Heart right ventricle (tissue), 16 donors: ENCODE measurements at regions not wholly inside any gene's neighbourhood (a gene's known extent, or its start where the extent isn't known, plus 50 kb on each side); places are given as distances from the start of the nearest gene placed in this dataset.

Experiments
- ATAC-seq, 8 donors: fragments of 200-7000 bp; cut with Tn5 transposase; one replicate each; pipeline ENCODE4 v1.9.1; 2020; ENCODE audit warnings: mild to moderate bottlenecking in 8 of 8, moderate library complexity in 8 of 8, moderate number of reproducible peaks in 1 of 8
- DNase-seq, 2 donors: peaks; one replicate each; pipeline ENCODE4 v3.0.0-alpha.2; 2020
- H3K27ac ChIP-seq, 10 donors: fragments of 200-600 bp; sonication (generic) in 2 of 10; one replicate each; pipeline versions ENCODE4 v1.5.0 to v1.8.0; 2020 to 2022; ENCODE audit warnings: mild to moderate bottlenecking in 3 of 10
- H3K27me3 ChIP-seq, 7 donors: fragments of 200-600 bp; one replicate each; pipeline ENCODE4 v1.8.0; 2021 to 2022; ENCODE audit warnings: mild to moderate bottlenecking in 2 of 7
- H3K36me3 ChIP-seq, 9 donors: fragments of 200-600 bp; sonication (generic) in 1 of 9; one replicate each; pipeline versions ENCODE4 v1.5.0 to v1.8.0; 2020 to 2022; ENCODE audit warnings: mild to moderate bottlenecking in 2 of 9
- H3K4me1 ChIP-seq, 9 donors: fragments of 200-600 bp; sonication (generic) in 1 of 9; one replicate each; pipeline versions ENCODE4 v1.5.0 to v1.8.0; 2020 to 2022; ENCODE audit warnings: mild to moderate bottlenecking in 4 of 9
- H3K4me3 ChIP-seq, 10 donors: fragments of 200-600 bp; sonication (generic) in 2 of 10; one replicate each; pipeline versions ENCODE4 v1.5.0 to v1.8.0; 2020 to 2022; ENCODE audit warnings: mild to moderate bottlenecking in 7 of 10, moderate library complexity in 2 of 10
- H3K9me3 ChIP-seq, 11 donors: fragments of 200-600 bp in 10 of 11; sonication (generic) in 2 of 11; one replicate each; pipeline versions ENCODE4 v1.5.0 to v1.8.0; 2013 to 2022; ENCODE audit warnings: mild to moderate bottlenecking in 2 of 11, control low read depth in 1 of 11, moderate library complexity in 1 of 11
- CTCF ChIP-seq, 9 donors: fragments of 200-600 bp; sonication (generic) in 2 of 9; IDR thresholded peaks; one replicate each; pipeline versions ENCODE4 v1.5.0 to v1.8.0; 2021 to 2022; ENCODE audit warnings: antibody characterized with exemption in 9 of 9, mild to moderate bottlenecking in 5 of 9, moderate library complexity in 1 of 9
- WGBS, 2 donors: extraction: QIAGEN DNeasy Blood & Tissue Kit; methylation state at CpG; one replicate each; pipeline ENCODE4 v1.1.7; 2013; ENCODE audit warnings: inconsistent platforms in 1 of 2; 5-methylcytosine and 5-hydroxymethylcytosine counted together
- intact Hi-C, 10 donors: fragments of 100-400 bp; cut with DNase I; formaldehyde crosslinking; loops; one replicate each; pipeline versions ENCODE4 v1.11.1 to v1.14.2; 2022
- donor health status: Arrhythmogenic right ventricular cardiomyopathy.
- donor health status: ischemic (EF 13 %, LVEDD 7.1; RV severe dilation, severe dysfunction).
- donor health status: healthy with polysubstance abuse.
- donor health status: DM: no; HTN: yes; CAD: no.
- donor health status: DM: no; HTN: no; CAD: no.
- donor health status: ischemic (EF 25% LVEDD 6.9; RV normal size, moderate dysfunction).
- donor health status: ischemic (EF 25% LVEDD 5.7; RV mildly dilated, moderate dysfunction).
- donor health status: healthy.
- donor health status: DM: yes; HTN: yes; CAD: no.
- donor health status: Ischemic cardiomyopathy.
- donor health status: ischemic (EF 35%, LVEDD 5.7; RV mildly dilated, moderate dysfunction).
- donor health status: nonischemic (EF 11% LVEDD 7.7; RV severe dilation, severe dysfunction).
- donor health status: DM: yes; HTN: yes; CAD: no.
- donor health status: PGD.
- donor health status: ischemic (EF 29% LVEDD 5.4; RV normal size, mild dysfunction).
- donor health status: nonischemic (EF 23%, LVEDD 6.1; RV moderate dilation, normal function).

- peaks cover 0 to 1% (median 0%) of the 10 kb centered on the region in 11 donors for H3K9me3 ChIP-seq
- H3K4me3 ChIP-seq: no peak overlapping the region
- H3K36me3 ChIP-seq: no peaks in the 10 kb centered on the region
- no peak for DNase-seq
- no peaks in the 10 kb centered on the region for H3K27me3 ChIP-seq
- ATAC-seq: no peak
- H3K4me1 ChIP-seq: peaks cover 0 to 57% (median 16%) of the 10 kb centered on the region in 9 donors
- no peak overlapping the region for H3K27ac ChIP-seq
- intact Hi-C loops: loop anchor here in 1 of 10 donors (5.0 kb wide), 1 partner anchor 67 kb away; no protein-coding TSS in a partner anchor
- 84 to 88% methylated on average over 6 of the region's 6 CpGs for WGBS, 2 donors
- no peak for TF ChIP-seq CTCF (IDR thresholded peaks at IDR 0.05)
Observed at GRCh38 chr6:104640761-104641160, 219.0 kb downstream of the HACE1 start.

GRCh38 chr6:104640150-104640700, 219.5 kb downstream of the HACE1 start:
- H3K4me1 ChIP-seq: peaks cover 0 to 52% (median 16%) of the 10 kb centered on the region in 9 donors
- TF ChIP-seq CTCF (IDR thresholded peaks at IDR 0.05): no peak

GRCh38 chr6:104639668-104640067, 220.1 kb downstream of the HACE1 start:
- ATAC-seq (peak in 4 of 8 donors; percentile 46 to 59 (median 52)), DNase-seq (no peak)
- H3K4me1 ChIP-seq: peaks cover 0 to 46% (median 16%) of the 10 kb centered on the region in 9 donors
- no peak for TF ChIP-seq CTCF (IDR thresholded peaks at IDR 0.05)
- peak overlapping the region in 8 of 10 donors; percentile 10 to 71 (median 49) for H3K27ac ChIP-seq
- no peaks in the 10 kb centered on the region for H3K36me3 ChIP-seq
- no peak overlapping the region for H3K4me3 ChIP-seq
- intact Hi-C loops: loop anchor here in 3 of 10 donors (5.0 to 10.0 kb wide), 5 partner anchors 65 to 128 kb away; no protein-coding TSS in a partner anchor
- H3K27me3 ChIP-seq: no peaks in the 10 kb centered on the region
- peaks cover 0 to 11% (median 0%) of the 10 kb centered on the region in 11 donors for H3K9me3 ChIP-seq

More at GRCh38 chr6:104640150-104640700, 219.5 kb downstream of the HACE1 start:
- WGBS, 2 donors: 44% methylated on average over 5 of the region's 5 CpGs
- H3K36me3 ChIP-seq: no peaks in the 10 kb centered on the region
- peaks cover 0 to 6% (median 0%) of the 10 kb centered on the region in 11 donors for H3K9me3 ChIP-seq
- H3K27me3 ChIP-seq: no peaks in the 10 kb centered on the region
- DNase-seq (no peak), ATAC-seq (no peak)
- intact Hi-C loops: loop anchor here in 1 of 10 donors (5.0 kb wide), 1 partner anchor 67 kb away; no protein-coding TSS in a partner anchor
- no peak overlapping the region for H3K4me3 ChIP-seq
- H3K27ac ChIP-seq: peak overlapping the region in 4 of 10 donors; percentile 46 to 71 (median 59)

GRCh38 chr6:104638841-104639290, 220.9 kb downstream of the HACE1 start:
- ATAC-seq (peak; percentile 33 to 92 (median 86)), DNase-seq (peak in 1 of 2 donors; percentile 23)
- TF ChIP-seq CTCF (IDR thresholded peaks at IDR 0.05): no peak
- Histone ChIP-seq H3K4me3 (no peak overlapping the region), H3K27ac (peak overlapping the region in 9 of 10 donors; percentile 10 to 71 (median 46)), H3K4me1 (peaks cover 0 to 41% (median 16%) of the 10 kb centered on the region in 9 donors), H3K9me3 (peaks cover 0 to 15% (median 0%) of the 10 kb centered on the region in 11 donors), H3K36me3 (no peaks in the 10 kb centered on the region), H3K27me3 (no peaks in the 10 kb centered on the region)
- 37 to 53% methylated on average over 4 of the region's 4 CpGs for WGBS, 2 donors
- intact Hi-C loops: loop anchor here in 3 of 10 donors (5.0 to 10.0 kb wide), 4 partner anchors 66 to 128 kb away; no protein-coding TSS in a partner anchor
